ENCODE measurements at regions not wholly inside any gene's neighbourhood (a gene's known extent, or its start where the extent isn't known, plus 50 kb on each side); places are given as distances from the start of the nearest gene placed in this dataset.

DNA sequence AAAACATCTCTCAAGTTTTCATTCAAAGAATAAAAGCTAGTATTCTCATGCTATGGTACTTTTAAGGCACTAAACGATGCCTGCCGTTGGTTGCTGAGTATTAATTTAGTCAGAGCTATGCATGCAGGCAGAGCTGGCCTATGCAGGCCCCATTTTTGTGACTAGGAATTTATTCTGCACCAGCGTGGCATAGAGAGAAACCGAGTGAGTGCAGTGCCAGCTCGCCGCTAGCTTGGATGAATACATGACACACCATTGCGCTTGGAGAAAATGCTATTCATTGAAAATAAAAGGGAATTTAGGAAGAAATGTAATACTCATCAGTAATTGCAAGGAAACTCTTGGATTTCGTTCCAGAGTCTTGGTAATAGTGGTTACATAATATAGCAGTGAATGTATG lies 231.6 kb upstream of the RBFOX1 start:
- DNase-seq = peak in 4 of 58 donors; percentile 0 to 26 (median 4)

DNA sequence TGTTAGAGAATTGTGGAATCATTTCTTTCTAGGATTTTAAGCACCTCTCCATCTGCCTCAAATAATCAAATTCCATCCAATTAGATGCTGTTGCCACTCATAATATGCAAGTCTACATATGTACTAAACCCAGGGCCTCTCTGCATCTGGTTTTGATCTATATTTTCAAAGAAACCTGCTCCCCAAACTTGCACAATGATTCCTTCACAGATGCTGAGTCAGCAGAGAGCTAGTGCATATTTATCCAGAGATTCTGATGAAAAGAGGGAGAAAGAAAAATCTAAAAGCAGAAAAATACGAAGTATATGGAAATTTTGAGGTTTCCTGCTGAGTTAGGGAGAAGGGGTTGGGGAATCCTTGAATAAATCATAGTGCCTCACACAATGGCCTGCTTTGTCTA lies 235.1 kb upstream of the RBFOX1 start:
- DNase-seq = no peak

DNA sequence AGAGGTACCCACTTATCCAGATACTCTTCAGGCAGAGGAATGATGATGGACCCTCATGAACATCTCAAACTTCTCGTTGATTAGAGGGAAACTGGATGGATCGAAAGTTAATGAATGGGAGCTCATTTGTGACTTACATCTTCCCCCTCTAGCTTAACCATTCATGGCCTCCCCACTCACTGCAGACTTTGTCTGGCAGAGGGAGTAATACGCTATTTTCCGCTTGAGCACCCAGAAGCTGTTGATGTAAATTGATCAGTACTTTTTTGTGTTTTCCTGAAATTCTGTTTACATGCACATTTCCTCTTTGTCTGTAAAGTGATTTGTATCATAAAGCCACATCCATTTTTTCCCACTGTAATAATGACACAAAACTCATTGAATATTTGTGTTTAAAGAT lies 239.1 kb upstream of the RBFOX1 start:
- no peak for DNase-seq

- no peak for DNase-seq
Observed at GRCh38 chr16:7090628-7091115, 242.0 kb upstream of the RBFOX1 start.

- DNase-seq = no peak
Observed at GRCh38 chr16:7089751-7090150, 242.9 kb upstream of the RBFOX1 start.

- DNase-seq = no peak
Observed at GRCh38 chr16:7088711-7089110, 243.9 kb upstream of the RBFOX1 start.

DNA sequence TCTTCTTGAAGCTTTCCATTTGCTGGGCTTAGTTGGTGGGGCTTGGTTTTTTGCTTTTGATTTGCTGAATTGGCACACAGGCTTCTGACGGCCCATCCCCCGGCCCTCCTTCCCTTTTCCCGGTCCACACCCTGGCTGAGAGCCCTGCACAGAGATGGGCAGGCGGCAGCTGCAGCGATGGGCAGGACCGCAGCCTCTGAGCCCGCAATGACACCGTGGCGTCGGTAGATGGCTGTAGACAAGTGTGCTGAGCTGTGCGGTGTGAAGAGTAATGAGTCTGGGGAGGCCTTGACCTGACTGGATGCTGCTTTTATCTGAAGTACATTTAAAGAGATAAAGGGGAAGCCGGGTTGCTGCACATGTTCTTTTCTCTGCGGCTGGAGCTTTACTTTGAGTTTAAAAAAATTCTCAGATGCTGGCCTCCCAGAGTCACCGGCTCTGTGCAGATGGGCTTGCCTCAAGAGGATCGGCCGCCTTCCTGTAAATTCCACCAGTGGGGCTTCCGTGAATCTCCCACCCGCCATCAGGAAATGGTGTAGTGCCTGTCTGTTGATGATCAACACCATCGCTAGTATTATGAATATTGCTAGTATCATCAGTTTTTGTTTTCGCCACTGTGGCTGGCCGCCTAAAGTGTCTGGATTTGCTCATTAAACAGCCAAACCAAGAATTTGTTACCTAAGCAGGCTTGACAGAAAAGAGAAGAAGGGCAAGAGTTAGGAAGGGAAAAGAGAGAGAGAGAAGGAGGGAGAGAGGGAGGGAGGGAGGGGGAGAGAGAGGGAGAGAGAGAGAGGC lies 245.6 kb upstream of the RBFOX1 start:
- DNase-seq = peak in 50 of 58 donors; percentile 0 to 63 (median 17)

- no peak for DNase-seq
Observed at GRCh38 chr16:7085776-7086175, 246.9 kb upstream of the RBFOX1 start.

GRCh38 chr16:7083096-7083495 lies 249.5 kb upstream of the RBFOX1 start:
- DNase-seq = no peak

- DNase-seq = no peak
Observed at GRCh38 chr16:7077636-7078035, 255.0 kb upstream of the RBFOX1 start.

DNA sequence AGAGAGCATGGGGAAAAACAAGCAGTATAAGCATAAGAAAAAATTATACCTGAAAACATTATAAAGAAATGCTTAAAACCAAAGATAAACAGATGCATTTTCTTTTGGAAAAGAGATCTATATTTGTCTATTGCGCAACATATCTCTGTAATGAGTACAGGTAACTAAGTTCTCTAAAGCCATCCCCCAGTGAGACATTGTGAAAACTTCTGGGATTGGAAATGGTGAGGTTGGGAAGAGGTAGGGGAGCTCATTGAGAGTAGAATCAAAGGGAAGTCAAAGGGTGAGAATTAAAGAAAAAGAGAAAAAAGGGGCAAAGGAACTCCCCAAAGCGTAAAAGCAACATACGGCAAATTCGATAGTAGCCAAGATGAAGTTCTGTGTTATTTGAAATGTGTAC lies 257.9 kb upstream of the RBFOX1 start:
- no peak for DNase-seq

GRCh38 chr16:7057458-7057857 lies 275.2 kb upstream of the RBFOX1 start:
- DNase-seq = no peak

DNA sequence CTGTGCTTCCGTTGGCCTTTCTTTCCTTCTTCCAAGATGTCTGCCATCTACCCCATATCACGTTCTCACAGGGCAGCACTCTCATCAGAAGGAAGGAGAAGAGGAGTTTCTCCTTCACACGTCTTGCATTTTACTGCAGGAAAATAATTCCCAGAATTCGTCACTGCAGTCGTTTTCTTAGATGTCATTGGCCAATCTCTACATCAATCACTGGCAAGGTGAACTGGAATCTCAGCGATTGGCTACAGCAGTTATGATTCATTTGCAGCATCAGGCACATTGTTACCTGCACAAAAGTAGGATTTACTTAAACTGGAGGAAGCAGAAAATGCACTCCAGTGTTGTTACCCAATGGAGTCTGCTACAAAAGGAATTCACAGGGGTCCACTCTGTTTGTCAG lies 277.2 kb upstream of the RBFOX1 start:
- DNase-seq = no peak

DNA sequence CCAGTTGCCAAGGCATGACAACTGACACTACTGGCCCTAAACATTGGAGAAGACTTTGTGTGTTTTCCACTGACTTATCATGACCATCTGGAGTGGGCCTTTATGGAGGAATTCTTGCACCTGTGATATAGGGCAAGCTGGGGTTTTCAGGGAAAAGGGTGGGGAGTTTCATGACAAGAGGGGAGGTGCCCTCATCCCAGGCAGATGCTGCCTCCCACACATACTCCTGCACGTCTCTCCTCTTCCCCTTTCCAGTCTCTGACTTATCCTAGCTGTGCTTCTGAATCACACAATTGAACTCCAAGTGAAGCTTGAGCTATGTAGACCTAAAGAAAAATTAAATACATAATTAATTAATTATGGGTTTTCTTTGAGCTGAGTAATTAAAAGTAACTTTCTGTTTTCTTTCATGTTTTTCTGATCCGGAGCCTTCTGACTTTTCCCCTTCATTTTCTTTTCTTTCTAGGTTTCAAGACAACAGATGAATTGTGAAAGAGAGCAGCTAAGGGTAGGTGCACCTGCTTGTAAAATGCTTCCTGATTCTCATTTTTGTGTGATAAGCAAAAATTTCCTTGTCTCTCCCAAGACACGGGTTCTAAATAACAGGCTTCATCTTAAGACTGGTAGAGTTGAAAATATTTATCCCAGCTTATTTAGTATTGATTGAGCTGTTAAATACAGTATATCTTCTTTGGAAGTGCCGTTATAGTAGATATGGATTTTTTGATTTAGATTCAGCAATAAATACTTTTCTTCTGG lies 280.9 kb upstream of the RBFOX1 start:
- DNase-seq = no peak

- no peak for DNase-seq
Observed at GRCh38 chr16:7044331-7044730, 288.3 kb upstream of the RBFOX1 start.

DNA sequence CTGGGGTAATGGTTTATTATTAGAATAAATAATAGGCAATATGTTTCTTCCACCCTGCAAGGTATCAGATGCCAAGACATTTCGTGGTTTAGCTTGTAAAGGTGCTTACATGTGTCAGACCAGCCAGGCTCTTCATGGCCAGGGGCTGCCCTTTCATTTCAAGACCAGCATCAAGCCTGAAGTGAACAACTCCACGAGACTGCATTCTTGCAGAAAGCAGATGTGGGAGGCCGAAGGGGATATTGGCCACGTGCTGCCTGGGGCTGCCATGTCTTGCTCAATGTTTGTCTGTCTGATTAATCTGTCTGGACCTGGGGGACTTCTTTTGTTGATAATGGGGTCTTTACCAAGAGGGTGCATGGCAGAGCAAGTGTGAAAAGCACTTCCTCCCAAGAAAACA lies 294.2 kb upstream of the RBFOX1 start:
- no peak for DNase-seq

GRCh38 chr16:7037495-7037894 lies 295.1 kb upstream of the RBFOX1 start:
- DNase-seq = no peak

- no peak for DNase-seq
Observed at GRCh38 chr16:7031031-7031430, 301.6 kb upstream of the RBFOX1 start.

GRCh38 chr16:7027401-7027800 lies 305.2 kb upstream of the RBFOX1 start:
- DNase-seq = no peak

DNA sequence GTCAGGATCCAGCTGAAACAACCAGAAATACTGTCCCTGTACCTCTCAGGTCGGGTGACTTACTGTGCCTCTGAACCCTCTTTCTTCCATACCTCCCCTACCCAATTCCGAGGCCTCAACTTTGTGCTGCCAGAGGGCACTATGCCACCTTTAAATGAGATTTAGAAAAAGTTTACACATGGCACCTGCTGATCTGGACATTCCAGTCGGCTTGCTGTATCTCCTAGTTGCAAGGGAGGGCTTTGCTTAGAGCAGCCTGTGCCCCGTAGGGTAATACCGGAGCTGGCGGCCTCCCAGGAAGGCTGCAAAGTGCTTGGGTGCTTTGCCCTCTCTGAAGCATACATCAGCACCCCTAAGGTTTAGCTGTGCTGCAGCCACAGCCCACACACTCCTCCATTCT lies 306.0 kb upstream of the RBFOX1 start:
- no peak for DNase-seq

DNA sequence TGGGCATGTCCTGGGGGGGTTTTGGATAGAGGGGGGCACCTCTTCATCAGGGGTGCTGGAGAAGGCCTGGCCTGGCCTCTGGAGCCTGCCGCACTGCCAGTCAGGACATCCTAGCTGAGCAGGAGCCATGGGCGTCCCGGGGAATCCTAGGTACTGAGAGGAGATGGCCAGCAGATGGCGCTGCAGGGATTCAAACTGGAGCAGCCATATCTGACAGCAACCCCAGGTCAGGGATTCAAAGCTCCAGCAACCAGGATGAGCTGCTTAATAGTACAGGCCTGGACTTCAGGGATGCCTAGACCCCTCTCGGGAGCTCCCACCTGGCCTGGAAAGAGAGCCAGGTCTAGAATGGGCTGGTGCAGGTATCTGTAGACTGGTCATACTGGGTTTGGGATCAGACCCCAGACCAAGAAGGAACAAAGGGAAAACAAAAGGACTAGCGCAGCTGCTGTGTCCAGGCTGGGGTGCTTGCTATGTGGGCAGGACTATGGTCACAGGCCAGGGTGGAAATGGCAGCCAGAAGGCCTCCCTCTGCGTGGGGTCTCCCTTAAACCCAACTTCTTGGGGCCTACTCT lies 306.9 kb upstream of the RBFOX1 start:
- peak in 57 of 58 donors; percentile 2 to 85 (median 24) for DNase-seq

- DNase-seq = no peak
Observed at GRCh38 chr16:7021653-7022275, 310.9 kb upstream of the RBFOX1 start.

All from anterior cingulate cortex (tissue), 58 donors.